GM19035 (cell line): ENCODE measurements at regions not wholly inside any gene's neighbourhood (a gene's known extent, or its start where the extent isn't known, plus 50 kb on each side); places are given as distances from the start of the nearest gene placed in this dataset.
A peak's percentile ranks its signal among the peaks of the same experiment; 100 is the strongest.
"Not testable (repeated sequence)": the region's sequence is repeated elsewhere in the genome, so short reads cannot be mapped to it uniquely, and the experiment has no call there.

Source experiments
- ATAC-seq: cut with Tn5 transposase; IDR thresholded peaks from one replicate; pipeline ENCODE4 v1.9.1; 2021; ENCODE audit not compliant: unreplicated experiment

GRCh38 chr3:145197051-145197820, 963.7 kb downstream of the PLOD2 start:
- ATAC-seq = no peak

- ATAC-seq = no peak
Measured at GRCh38 chr3:145197821-145198220, 963.2 kb downstream of the PLOD2 start.

DNA sequence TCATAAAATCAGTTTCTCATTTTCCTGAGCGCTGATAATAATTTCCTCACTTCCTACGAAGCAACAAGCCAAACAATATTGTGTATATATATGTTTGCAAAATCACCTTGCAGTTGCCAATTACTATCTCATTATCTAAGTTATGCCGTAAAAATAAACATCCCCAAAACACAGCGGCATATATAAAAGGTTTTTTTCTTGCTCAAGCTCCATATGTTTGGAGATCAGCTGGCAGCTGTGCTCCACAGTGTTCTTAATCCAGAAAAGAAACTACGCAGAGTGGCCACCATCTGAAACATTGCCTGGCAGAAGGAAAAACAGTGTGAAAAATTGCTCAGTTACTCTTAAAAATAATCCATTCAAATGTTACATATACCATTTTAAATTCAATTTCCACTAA, 951.4 kb downstream of the PLOD2 start:
- ATAC-seq = no peak

GRCh38 chr3:145219355-145220235, 941.4 kb downstream of the PLOD2 start:
- ATAC-seq = no peak

DNA sequence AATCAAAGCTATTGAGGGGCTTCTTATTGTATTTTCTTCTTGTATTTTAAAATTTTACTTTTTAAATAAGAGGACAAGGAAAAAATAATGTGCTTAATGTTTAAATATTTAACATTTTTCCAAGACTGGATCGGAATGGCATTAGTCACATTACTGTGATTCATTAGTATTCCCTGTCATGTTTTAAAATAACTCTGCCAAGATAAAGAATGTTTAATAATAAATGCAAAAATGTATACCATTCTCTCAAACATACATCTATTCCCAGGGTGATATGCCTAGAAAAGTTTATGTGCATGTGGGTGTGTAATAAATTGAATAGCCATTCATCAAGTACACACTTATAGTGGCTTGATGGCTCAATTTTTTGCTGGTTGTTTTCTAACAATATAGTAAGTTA, 936.1 kb downstream of the PLOD2 start:
- ATAC-seq = no peak

DNA sequence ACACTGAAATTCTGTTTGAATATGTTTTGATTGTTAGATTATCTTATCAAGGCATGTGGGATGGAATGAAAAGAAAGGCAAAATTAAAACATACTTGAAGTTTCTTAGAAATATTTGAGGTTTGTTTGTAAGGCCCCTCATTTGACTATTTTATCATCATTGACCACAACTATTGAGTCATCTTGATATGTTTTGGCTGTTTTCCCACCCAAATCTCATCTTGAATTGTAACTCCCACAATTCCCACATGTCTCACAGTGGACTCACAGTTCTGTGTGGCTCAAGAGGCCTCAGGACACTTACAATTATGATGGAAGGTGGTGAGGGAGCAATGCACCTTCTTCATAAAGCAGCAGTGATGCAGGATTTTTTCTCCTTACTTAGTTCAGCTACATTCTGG, 917.1 kb downstream of the PLOD2 start:
- no peak for ATAC-seq

DNA sequence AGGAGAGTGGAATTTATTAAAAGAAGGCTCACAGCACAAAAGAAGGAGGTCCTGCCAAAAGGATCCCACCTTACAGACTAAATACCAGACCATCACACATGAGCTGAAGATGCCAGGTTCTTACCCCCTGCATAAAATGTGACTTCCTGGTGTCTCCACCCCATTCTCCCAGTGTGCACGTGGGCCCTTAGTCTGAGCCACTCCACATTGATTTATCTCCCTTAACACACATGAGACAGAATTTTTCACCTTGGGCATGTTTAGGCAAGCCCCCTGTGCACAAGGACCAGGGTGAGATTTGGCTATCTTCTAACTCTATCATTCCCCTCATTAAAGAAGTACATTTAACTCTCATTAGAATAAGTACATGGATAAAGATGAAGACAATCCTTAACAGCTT, 916.7 kb downstream of the PLOD2 start:
- no peak for ATAC-seq

- no peak for ATAC-seq
Measured at GRCh38 chr3:145246291-145246690, 914.7 kb downstream of the PLOD2 start.

DNA sequence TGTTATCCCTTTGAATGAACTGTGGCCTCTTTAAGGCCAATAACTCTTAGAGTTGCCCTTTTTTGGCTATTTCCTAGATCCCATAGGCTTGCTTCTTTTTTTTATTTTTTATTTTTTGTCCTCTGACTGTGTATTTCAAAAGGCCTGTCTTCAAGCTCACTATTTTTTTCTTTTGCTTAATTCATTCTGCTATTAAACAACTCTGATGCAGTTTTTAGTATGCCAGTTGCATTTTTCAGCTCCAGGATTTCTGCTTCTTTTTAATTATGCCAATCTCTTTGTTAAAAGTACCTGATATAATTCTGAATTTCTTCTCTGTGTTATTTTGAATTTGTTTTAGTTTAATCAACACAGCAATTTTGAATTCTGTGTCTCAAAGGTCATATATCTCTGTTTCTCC, 912.1 kb downstream of the PLOD2 start:
- ATAC-seq = no peak

DNA sequence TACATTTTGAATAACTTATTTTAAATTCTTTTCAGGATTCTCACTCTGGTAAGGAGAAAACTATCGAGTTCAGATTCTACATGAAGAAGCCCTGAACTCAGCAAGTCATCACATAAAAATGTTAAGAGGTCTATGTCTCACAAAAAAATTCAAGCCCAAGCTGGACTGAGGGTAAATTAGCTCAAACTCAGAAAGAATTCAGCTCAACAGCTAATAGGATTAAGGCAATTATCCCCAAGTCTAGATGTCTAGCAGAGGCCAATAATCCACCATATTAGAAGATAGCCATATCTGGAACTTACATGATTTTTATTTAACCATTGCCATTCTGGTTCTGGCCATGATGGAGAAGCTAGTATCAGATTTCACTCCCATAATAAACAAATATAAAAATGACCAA, 909.7 kb downstream of the PLOD2 start:
- ATAC-seq = no peak

- ATAC-seq = not testable (repeated sequence)
Measured at GRCh38 chr3:145257967-145258366, 903.0 kb downstream of the PLOD2 start.

GRCh38 chr3:145259166-145259880, 901.7 kb downstream of the PLOD2 start:
- ATAC-seq = no peak

DNA sequence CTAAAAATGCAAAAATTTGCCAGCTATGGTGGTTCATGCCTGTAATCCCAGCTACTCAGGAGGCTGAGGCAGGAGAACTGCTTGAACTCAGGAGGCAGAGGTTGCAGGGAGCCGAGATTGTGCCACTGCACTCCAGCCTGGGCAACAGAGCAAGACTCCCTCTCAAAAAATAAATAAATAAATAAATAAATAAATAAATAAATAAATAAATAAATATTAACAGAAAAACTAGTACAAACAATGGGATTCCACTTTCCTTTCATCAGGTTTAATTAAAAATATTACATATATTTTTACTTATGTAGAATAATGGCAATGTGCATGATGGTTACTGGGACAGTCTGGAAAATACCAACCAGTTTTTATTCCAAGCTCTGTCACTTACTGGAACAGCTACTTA, 897.5 kb downstream of the PLOD2 start:
- not testable (repeated sequence) for ATAC-seq

DNA sequence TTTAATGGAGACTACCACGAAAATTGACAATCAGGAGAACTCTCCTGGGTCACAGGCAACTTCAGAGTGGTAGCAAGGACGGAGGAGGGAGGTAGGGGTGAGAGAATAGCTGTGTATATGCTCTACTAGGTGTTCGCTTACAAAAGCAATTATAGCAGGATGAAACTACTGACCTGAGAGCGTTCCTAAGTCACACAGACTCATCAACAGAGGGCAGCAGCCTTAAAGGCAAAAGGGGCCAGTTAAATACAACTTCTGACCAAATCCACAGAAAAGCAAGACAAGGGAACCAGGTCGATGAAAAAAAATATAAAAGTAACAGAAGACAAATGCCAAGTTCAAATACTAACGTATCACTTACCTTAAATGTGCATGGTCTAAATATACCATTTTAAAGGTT, 894.6 kb downstream of the PLOD2 start:
- ATAC-seq = no peak

- no peak for ATAC-seq
Measured at GRCh38 chr3:145269106-145269505, 891.9 kb downstream of the PLOD2 start.

GRCh38 chr3:145272684-145273083, 888.3 kb downstream of the PLOD2 start:
- no peak for ATAC-seq

- no peak for ATAC-seq
Measured at GRCh38 chr3:145282505-145282904, 878.5 kb downstream of the PLOD2 start.

- peak; percentile 74 for ATAC-seq
Measured at GRCh38 chr3:145286937-145287336, 874.0 kb downstream of the PLOD2 start.

DNA sequence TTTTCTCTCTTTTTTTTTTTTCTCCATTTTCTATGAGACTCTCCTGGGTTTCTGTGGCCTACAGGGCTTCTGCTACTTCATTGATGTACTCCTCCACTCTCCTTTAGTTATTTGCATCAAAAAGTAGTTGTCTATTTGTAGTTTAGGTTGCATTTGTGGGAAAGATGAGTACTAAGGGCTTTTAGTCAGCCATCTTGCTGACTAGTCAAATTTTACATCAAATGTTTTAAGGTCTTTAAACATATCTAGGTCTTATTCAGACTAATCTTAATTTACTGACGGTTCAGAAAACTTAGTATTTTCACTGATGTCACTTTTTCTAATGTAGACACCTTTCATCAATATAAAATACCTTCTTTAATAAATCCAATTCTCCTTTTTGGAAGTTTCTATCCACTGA, 871.0 kb downstream of the PLOD2 start:
- ATAC-seq = no peak

DNA sequence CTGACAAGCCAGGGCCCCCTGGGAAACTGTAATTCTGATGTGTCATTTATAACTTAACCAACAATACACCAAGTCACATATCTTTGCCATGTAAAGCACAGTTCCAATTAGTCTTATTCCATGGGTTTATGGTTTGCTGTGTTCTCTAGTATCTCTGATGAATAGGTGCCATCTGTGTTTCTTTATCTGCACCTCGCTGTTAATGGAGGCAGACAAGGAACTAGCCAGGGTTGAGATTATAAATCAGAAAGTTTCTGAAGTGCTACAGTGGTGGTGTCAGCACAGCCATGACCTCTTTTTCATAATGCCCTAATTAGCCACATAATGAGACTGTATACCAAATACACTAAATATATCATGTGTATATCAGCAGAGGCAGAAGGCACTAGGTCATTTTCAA, 866.4 kb downstream of the PLOD2 start:
- no peak for ATAC-seq

- ATAC-seq = no peak
Measured at GRCh38 chr3:145307272-145307671, 853.7 kb downstream of the PLOD2 start.

DNA sequence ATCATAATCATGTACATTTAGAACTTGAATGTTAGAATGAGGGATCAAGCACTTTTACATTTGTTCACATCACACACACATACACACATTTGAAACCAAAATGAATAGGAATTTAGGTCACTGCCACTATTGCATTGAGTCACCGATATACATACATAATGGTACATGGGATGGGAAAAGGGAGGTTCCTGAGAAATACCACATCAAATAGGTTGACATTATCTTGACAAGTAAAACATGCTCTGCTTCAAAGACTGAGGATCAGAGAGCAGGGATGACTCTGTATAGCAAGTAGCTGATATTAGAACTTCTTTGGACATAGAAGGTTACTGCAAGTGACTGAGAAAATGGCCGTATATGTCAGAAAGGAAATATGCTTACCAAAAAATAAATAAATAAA, 847.2 kb downstream of the PLOD2 start:
- ATAC-seq = no peak
